GM11168 (cell line): ENCODE measurements at regions not wholly inside any gene's neighbourhood (a gene's known extent, or its start where the extent isn't known, plus 50 kb on each side); places are given as distances from the start of the nearest gene placed in this dataset.

Source experiments
- in situ Hi-C: fragments of 300-500 bp; cut with MboI; formaldehyde crosslinking; loops from one replicate; pipeline ENCODE4 v1.12.0; 2022; ENCODE audit warnings: low sequenced_read_pairs; ENCODE audit not compliant: unreplicated experiment

DNA sequence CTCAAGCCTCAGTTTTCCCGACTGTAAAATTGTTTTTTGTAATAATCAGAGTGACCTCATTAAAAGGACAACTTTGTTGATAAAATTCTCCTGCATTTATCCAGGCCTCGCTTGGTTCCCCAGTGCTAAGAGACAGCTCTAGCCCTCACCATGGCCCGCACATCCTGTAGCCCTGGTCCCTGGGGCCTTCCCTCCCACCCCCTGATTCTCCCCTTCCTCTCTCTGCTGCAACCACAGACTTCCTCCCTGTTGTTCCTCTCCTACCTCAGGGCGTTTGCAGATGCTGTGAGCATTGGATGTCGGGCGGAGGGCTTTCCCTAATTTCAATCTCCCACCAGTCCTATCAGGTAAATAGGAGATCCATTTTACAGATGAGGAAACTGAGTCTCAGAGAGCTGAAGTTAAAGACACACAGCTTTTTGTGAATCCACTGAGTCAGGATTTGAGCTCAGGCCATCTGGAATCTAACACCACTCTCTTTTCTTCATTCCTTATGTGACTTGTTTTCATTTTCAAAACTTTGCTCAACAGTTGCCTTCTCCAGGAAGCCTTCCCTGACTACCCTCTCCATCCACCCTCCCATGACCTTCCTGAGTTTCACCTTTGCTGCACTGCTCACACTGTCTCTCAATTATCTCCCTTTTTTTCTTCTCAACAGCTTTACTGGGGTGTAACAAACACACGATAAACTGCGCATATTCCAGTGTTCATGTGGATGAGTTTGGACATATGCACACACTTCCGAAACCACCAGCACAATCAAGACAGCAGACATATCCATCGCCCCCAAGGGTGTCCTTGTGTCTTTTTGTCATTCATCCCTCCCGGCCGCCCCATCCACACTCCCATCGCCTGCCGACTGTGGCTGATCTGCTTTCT is 107.1 kb downstream of the CEBPB start:
- in situ Hi-C loops = no loop called here

DNA sequence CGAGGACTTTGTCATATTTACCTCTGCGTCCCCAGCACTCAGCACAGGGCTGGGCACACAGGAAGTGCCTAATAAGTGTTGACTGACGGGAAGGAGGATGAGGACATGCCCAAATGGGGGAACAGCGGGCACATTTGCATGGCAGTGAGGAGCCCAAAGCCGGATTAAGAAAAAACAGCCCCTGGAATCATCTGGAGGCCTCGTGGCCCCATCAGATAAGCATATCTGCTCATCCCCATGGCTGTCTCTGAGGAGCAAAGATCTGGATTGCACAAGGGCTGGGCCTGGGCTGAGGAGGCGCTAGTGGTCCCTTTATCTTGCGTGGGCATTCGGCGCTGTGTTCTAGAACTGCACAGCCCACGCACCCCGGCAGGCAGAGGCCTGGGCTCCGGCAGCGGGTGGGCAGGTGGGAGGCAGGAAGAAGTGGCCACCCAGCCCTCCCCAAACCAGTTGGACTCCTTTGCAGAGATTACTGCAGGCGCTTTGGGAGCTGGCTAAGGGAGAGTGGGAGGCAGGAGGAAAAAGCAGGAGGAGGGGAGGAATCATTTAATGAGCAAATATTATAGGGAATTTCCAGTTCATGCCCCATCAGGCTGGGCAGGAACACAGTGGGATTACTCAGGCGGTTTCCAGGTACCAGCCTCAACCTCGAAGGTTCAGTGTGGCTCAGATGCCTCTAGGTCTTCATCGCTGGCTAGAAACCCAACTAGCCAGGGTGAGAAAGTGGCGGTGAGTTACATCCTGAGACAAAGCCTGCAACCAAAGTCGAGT is 108.1 kb downstream of the CEBPB start:
- in situ Hi-C loops = no loop called here

DNA sequence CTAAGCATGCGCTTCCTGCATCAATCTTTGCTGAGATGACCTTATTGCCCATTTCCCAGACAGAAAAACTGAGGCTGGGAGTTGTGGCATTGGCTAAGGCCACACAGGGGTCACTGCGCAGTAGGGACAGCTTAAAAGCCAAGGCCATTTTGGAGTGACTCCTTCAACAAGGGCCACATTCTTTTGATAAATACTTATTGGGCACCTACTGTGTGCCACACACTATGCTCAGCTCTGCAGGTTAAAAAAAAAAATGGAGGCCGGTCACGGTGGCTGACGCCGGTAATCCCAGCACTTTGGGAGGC is 108.6 kb downstream of the CEBPB start:
- in situ Hi-C loops = no loop called here

DNA sequence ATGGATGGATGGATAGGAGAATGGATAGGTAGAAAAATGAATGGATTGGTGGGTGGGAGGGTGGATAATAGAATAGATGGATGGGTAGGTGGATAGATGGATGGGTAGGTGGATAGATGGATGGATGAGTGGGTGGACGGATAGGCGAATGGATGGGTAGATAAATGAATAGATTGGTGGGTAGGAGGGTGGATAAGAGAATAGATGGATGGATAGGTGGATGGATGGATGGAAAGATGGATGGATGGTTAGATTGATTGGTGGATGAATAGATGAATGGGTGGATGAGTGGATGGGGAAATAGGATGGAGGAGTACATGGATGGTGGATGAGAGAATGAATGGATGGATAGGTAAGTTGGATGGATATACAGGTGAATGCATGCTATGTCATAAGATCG is 110.5 kb downstream of the CEBPB start:
- in situ Hi-C loops = no loop called here

DNA sequence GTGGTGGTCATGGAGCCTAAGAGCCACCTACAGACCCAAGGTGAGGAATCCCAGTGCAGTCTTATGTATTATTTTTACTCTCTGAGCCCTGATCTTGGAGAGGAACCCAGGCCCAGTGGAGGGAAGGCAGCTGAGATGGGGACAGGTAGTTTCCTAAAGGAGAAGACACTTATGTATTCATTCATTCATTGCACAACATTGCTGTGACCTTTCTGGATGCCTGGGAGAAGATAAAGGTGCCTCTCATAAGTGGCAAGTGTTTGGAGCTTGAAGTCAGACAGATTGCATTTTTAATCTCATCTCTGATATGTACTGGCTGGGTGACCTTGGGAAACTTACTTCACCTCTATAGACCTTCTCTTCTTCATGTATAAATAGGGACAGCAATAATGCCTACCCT is 111.1 kb downstream of the CEBPB start:
- in situ Hi-C loops = no loop called here

DNA sequence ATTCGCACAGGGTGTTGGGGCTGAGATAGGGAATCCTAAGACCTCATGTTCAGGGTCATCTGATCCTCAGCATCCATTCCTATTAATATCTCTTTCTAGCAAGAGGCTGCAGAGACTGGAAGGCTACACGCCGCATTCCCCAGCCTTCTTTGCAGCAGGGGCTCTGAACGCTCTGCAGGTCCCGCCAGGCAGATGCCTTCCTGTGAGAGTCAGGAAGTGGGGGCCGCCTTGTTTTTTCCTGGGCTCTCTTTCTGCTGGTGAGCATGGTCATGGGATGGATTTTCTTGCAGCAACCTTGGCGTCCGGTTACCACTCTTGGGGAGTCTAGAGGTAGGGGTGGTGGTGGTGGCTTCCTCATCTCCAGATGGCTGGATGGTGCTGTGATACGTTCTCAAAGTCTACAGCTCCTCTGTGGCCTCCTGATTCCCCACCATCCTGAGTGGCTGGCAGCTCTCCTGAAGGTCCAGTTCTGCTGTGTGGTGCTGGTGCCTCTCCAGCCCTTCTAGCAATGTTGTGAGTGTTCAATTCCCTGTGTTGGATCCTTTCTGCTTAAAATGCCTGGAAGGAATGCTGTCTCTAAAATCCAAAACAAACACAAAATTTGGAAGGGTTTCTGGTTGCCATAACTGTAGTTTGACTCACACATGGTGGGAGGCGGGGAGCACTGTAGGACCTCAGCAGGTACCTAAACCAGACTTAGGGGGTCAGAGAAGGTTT is 111.9 kb downstream of the CEBPB start:
- in situ Hi-C loops = no loop called here

DNA sequence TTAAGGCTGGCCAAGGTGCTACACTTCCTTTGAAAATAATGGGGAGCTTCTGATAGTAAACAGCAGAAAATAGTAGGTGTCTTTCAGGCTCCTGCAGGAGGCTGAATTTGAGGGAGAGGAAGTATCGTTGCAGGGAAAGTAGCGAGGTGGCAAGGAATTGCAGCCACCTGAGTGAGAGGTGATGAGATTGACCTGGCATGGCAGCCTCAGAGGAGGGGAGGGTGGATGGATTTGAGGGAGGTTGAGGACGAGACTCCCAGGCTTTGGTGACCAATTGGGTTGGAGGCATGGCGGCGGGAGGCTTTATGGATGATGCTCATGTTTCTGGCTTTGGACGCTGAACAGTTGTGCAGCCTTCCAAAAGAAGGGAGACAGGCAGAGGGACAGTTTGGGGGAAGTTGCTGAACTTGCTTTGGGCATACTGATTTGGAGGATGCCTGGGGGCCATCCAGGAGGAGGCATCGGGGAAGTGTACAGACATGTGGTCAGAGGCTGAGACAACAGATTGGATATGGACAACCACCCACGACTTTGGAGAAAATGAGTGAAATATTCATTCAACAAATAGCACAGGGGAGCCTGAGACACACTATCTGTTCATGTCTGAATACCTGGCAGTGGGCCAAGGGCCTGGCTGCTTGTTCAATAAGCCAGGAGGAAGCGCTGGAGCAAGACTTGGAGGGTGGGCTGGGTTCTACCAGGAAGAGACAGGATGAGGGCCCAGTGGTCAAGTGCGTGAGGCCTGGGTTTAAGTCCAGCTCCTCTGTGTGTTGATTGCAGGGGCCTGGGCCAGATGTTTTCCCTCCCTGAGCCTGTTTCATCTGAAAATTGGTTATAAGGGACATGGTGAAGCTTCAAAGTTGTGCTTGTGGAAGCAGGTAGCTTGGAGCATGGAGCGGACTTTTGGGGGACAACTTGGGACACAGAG is 113.2 kb downstream of the CEBPB start:
- in situ Hi-C loops = no loop called here

DNA sequence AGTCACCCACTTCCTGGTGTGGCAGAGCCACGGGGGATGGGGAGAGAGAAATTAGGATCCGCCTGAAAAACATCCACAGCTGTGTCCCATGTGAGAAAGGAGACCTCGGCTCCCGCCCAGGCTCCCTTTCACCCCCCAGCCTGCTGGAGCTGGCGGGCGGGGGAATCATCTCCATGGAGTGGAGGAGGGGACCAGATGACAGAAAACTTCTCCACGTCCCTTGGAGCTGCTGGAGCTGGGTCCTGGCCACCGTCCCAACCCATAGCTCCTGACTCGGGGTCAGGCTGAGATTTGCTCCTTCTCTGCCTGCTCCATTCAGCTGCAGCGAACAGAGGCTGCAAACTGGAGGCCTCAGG is 113.8 kb downstream of the CEBPB start:
- in situ Hi-C loops = no loop called here

DNA sequence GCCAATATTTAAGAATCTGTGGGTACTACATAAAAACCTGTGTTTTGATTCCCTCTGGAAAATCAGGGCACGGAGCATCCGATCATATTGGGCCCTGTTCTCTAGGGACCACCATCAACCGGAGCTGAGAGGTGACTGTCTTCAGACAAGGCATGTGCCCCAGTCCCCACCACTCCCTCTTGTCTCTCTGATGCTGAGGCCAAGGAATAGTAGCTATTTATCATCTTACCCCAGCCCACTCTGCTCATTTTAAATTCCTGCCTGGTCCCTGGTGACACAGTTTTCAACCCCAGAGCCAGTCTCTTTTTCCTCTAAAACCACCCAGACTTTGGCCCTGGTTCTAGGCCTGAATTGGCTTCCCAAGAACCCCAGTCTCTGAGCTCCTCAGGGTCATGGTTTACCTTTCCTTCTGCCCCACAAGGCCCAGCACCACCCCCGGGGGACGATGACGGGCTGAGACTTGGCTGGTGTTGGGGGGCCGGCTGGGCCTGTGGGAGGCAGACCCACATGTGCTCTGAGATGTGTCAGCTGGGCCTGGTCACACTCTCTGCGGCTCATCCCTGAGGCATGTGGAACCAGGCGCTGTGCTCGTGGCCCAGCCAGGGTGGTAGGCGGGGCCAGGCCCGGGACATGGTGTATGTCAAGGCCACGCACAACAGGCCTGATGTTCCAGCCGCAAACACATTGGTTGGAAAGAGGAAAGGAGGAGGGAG is 114.4 kb downstream of the CEBPB start:
- in situ Hi-C loops = no loop called here

DNA sequence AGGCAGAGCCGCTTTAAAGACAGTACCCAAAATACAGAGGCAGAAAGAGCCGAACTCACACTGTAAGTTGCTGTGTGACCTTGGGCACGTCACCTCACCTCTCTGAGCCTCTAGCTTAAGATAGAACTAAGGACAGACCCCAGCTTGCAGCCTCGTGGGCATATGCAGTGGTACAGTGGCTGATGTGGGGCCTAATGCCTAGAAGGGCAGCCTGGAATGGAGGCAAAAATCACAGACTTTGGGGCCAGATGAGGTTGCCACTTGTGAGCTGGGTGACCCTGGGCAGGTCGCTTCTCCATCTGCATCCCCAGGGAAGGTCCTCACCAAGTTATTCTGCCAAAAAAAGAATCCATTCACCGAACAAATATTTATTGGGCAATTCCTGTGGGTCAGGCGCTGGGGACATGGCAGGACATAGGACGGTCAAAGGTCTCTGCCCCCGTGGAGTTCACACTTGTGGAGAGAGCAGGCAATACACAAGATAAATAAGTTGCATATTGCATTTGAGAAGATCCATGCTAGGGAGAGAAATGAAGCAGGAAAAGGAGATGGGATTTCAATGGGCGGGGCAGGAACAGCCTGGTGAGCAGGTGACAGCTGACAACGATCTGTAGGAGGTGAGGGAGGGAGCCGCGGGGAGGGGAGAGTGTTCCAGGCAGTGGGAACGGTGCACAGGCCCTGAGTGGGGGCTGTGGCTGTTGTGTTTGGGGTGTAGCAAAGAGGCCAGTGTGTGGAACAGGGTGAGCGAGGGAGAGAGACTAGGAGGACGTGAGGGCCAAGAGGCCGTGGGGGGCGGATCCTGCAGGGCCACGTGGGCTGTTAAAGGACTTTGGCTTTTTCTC is 115.2 kb downstream of the CEBPB start:
- in situ Hi-C loops = no loop called here

DNA sequence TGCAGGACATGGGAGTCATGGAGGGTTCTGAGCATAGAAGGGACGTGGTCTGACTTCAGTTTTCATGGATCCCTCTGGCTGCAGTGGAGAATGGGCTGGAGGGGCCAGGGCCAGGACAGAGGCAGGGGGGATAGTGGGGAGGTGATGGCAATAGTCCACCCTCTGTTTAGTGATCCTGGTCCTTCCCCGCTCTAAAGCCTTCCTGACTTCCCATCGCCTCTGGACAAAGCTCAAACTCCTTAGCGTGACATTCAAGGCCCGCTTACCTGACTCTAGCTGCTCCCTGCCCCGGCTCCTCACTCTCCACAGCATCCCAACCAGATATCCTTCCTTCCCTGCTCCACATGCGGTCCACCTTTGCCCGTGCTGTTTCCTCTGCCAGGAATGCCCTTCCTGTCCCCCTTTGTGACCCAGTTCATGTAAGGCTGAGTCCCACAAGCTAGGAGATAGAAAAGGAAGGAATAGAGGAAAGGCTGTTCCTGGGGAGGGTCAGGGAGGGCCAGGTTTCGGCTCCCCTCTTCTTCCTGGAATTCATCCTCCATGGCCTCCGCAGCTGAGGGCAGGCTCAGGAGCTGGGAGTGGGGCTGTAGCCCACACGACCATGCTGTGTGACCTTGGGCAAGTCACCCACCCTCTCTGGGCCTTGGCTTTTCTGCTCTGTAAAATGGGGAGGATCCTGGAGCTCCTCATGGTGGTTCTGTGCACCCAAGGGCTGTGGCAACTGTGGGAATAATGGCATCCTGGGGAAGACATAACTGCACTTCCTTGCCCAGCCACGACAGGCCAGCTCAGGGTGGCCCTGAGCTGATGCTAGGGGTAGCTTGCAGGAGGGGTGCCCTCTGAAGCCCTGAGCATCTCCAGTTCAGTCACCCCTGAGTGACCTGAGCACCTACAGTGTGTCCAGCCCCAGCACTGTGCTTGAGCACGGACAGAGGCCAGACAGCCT is 116.1 kb downstream of the CEBPB start:
- in situ Hi-C loops = no loop called here

DNA sequence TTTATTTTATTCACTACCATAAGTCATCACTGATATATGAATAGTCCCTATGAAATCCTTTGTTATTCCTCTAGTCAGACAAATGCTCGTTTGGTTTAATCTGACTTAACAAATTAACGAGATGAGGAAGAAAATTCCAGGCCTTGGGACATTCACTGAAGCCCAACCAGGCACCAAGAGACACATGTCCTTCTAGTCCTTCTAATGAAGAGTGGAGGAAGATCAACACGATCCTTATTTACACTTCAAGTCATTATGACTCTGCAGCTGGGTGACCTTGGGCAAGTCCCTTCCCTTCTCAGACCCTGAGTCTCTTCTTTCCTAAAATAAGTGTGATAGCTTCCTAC is 117.5 kb downstream of the CEBPB start:
- in situ Hi-C loops = no loop called here

DNA sequence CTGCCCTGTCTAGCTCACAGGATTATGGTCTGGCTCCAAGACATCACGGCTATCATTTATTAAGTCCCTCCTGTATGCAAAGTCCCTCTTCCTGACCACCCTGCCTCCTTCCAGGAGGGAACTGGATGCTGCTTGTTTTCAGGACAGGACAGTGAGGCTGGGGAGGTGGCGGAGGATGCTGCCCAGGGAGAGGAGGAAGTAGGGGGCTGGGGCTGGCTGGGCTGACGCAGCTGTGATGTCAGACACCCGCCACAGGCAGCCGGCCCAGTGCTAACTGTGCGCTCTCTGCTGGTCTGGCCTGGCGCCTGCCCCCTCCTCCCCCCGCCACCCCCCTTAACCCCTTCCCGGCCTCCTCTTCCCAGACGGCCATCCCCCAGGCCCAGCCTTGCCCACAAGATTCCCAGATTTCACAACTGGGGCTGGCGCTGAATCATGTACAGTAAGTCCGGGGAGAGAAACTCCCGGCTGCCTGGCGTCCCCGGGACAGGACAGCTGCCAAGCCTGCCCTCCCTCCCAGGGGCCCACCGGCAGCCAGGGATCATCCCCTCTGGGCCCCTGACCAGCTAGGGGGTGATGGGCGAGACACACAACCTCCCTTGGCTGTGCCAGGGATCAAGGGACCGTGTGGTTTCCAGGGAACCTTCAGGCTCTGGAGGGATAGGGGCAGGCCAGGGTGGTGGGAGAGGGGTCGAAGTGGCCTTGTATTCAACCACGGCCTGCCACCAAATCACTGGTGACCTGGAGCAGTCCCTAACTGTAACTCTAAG is 118.1 kb downstream of the CEBPB start:
- in situ Hi-C loops = no loop called here

DNA sequence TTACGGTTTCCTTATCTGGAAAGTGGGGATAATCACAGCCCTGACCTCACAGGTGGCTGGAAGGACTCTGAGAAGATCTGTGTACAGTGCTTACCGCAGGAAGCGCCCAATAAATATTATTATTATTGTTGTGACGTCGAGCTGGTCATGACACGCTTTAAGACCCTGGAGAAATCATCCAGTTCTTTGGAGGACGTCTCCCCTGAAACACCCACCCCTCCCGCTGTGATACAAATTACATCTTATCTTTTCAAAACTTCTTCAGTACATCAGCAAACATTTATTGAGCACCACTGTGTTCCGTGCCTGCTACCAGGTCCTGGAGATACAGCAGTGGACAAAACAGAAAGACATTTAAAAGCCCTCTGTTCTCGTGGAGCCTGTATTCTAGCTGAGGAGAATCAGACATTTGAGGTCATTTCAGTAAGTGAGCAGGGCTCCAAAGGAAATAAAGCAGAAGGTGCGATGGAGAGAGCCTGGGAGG is 118.7 kb downstream of the CEBPB start:
- in situ Hi-C loops = no loop called here

DNA sequence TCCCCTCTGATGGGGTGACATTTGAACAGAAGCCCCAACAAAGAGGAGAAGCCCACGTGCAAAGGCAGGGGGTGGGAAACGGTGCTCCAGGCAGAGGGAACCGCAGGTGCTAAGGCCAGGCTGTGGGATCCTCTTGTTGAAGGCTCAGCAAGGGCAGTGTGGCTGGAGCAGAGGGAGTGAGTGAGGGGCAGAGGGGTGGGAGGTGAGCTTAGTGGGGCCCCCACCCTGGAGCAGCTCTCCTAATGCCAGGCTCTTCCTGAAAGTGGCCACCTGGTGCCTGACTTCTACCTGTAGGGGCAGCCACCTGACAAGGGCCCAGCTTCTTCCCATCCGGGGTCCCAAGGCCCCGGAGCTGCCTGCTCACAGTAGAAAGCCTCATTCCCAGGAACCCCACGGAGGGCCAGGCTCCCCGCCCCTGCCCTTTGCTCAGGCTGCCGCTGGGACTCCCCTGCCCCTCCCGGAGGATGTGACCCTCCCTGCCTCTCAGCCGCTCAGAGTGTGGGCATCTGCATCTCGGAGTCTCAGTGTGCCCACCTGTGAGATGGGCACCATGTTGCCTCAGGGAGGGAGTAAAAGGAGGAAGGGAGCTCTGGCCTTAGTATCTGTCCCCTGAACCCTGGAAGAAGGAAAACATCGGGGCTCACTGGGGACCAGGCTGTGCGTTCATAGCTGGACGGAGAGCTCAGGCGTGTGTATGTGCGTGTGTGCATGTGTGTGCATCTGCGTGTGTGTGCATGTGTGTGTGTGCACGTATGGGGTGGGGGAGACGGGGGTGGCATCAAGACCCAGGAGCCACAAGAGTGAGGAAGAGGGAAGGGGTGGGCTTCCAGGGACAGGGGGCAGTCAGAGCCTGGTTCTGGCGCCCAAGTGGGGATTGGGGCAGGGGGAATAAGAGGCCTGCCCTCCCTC is 119.4 kb downstream of the CEBPB start:
- in situ Hi-C loops = no loop called here

DNA sequence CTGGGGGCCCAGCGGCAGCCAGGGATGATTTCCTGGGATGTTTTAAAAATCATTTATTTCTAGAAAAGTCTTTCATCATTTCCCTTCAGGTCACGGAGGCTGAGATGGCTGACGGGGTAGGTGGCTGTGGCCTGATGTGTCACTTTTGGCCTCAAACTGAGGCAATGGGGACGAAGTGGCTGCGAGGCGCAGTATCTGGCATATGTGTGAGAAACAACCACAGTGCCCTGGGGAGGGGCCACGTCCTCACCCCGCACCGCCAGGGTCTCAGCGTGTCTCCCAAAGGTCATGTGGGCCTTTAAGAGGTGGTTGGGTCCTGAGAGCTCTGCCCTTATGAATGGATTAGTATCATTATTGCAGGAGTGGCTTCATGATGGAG is 120.0 kb downstream of the CEBPB start:
- in situ Hi-C loops = no loop called here
